A673 (cell line): ENCODE measurements at regions not wholly inside any gene's neighbourhood (a gene's known extent, or its start where the extent isn't known, plus 50 kb on each side); places are given as distances from the start of the nearest gene placed in this dataset.

ENCODE experiments used
- BruUV-seq: library from RNA; stranded (reverse); fragments of 400-500 nt; replicated peaks from 2 replicates; lab custom pipeline; 2021; lab: Mats Ljungman, UMichigan
- CTCF ChIA-PET: fragments of 300-600 bp; sonication (Branson Sonifier 250); formaldehyde crosslinking; loops from one replicate; lab custom pipeline; 2022; ENCODE audit warnings: antibody characterized with exemption; lab: Charles Lee
- POLR2A ChIA-PET: fragments of 300-600 bp; sonication (Branson Sonifier 250); formaldehyde crosslinking; loops from one replicate; lab custom pipeline; 2022; ENCODE audit warnings: antibody characterized with exemption; ENCODE audit not compliant: low non-redundant PET; lab: Charles Lee
- DNase-seq: peaks from one replicate; pipeline ENCODE4 v3.0.0-alpha.2; 2015; ENCODE audit warnings: low spot score
- H3K27ac ChIP-seq: fragments of 200-600 bp; sonication (generic); 2 replicates; pipeline ENCODE4 v1.5.1; 2016; ENCODE audit warnings: mixed run types, low read depth, mild to moderate bottlenecking, mixed read lengths, antibody characterized with exemption, low read length; ENCODE audit not compliant: poor library complexity, severe bottlenecking
- H3K27me3 ChIP-seq: fragments of 200-600 bp; sonication (generic); replicated peaks from 2 replicates; pipeline ENCODE4 v1.6.1; 2017; ENCODE audit warnings: mixed run types, low read depth, mild to moderate bottlenecking, mixed read lengths, antibody characterized with exemption, low read length; ENCODE audit not compliant: insufficient read depth, poor library complexity
- H3K36me3 ChIP-seq: fragments of 200-600 bp; sonication (generic); 2 replicates; pipeline ENCODE4 v1.6.1; 2016; ENCODE audit warnings: mixed run types, mild to moderate bottlenecking, mixed read lengths, antibody characterized with exemption, low read length; ENCODE audit not compliant: insufficient read depth, poor library complexity, severe bottlenecking
- H3K4me1 ChIP-seq: fragments of 200-600 bp; sonication (generic); 2 replicates; pipeline ENCODE4 v1.6.1; 2017; ENCODE audit warnings: mixed run types, mild to moderate bottlenecking, mixed read lengths, antibody characterized with exemption, low read length; ENCODE audit not compliant: insufficient read depth, poor library complexity, severe bottlenecking
- H3K4me3 ChIP-seq: fragments of 200-600 bp; sonication (generic); 2 replicates; pipeline ENCODE4 v1.5.1; 2016; ENCODE audit warnings: low read depth, mixed run types, mild to moderate bottlenecking, mixed read lengths, low read length; ENCODE audit not compliant: poor library complexity, severe bottlenecking
- H3K9me3 ChIP-seq: fragments of 200-600 bp; sonication (generic); 2 replicates; pipeline ENCODE4 v1.6.1; 2016; ENCODE audit warnings: mixed run types, low read depth, mild to moderate bottlenecking, mixed read lengths, antibody characterized with exemption, low read length; ENCODE audit not compliant: poor library complexity, severe bottlenecking
- CTCF ChIP-seq: fragments of 300-800, 200-600 bp; sonication (generic); conservative IDR thresholded peaks from 2 replicates; pipeline ENCODE4 v1.5.1; 2017; ENCODE audit warnings: low read depth, mild to moderate bottlenecking, antibody characterized with exemption, low read length, moderate library complexity, mixed read lengths
- EZH2 ChIP-seq: fragments of 200-600 bp; sonication (generic); IDR thresholded peaks from 2 replicates; pipeline ENCODE4 v1.6.1; 2017; ENCODE audit warnings: borderline replicate concordance, low read depth, mild to moderate bottlenecking, mixed read lengths, antibody characterized with exemption, low read length; ENCODE audit not compliant: poor library complexity, severe bottlenecking
- intact Hi-C: fragments of 100-400 bp; cut with micrococcal nuclease; formaldehyde crosslinking; loops from one replicate; pipeline ENCODE4 v1.10.0; 2022; ENCODE audit not compliant: unreplicated experiment

- no peaks in the 10 kb centered on the region for H3K27me3 ChIP-seq
- DNase-seq, result no peak
- no peaks in the 10 kb centered on the region for H3K4me1 ChIP-seq
- H3K4me3 ChIP-seq, result no peak overlapping the region
- intact Hi-C loops, result no loop called here
- no peaks in the 10 kb centered on the region for H3K36me3 ChIP-seq
- TF ChIP-seq CTCF, result no peak
- H3K27ac ChIP-seq, result no peak overlapping the region
- POLR2A ChIA-PET, result no interaction called here
- BruUV-seq, result no TSS peak
- H3K9me3 ChIP-seq, result no peaks in the 10 kb centered on the region
- CTCF ChIA-PET, result no interaction called here
Measured at GRCh38 chrX:85591536-85591935, 212.1 kb upstream of the POF1B start.

GRCh38 chrX:85590638-85591037 lies 211.2 kb upstream of the POF1B start:
- no peak overlapping the region for H3K27ac ChIP-seq
- H3K4me1 ChIP-seq, result no peaks in the 10 kb centered on the region
- intact Hi-C loops, result no loop called here
- TF ChIP-seq EZH2 (no peak), CTCF (no peak)
- POLR2A ChIA-PET, result no interaction called here
- no peak for DNase-seq
- no TSS peak for BruUV-seq
- H3K36me3 ChIP-seq, result no peaks in the 10 kb centered on the region
- H3K27me3 ChIP-seq, result no peaks in the 10 kb centered on the region
- CTCF ChIA-PET, result no interaction called here
- H3K4me3 ChIP-seq, result no peak overlapping the region
- H3K9me3 ChIP-seq, result no peaks in the 10 kb centered on the region

GRCh38 chrX:85573801-85574200 lies 194.3 kb upstream of the POF1B start:
- ChIA-PET POLR2A (no interaction called here), CTCF (no interaction called here)
- Histone ChIP-seq H3K9me3 (no peaks in the 10 kb centered on the region), H3K27me3 (no peaks in the 10 kb centered on the region), H3K36me3 (no peaks in the 10 kb centered on the region), H3K27ac (no peak overlapping the region), H3K4me3 (no peak overlapping the region), H3K4me1 (no peaks in the 10 kb centered on the region)
- TF ChIP-seq CTCF (no peak), EZH2 (no peak)
- no TSS peak for BruUV-seq
- intact Hi-C loops, result no loop called here
- no peak for DNase-seq
